WERI-Rb-1 (cell line): ENCODE measurements at regions not wholly inside any gene's neighbourhood (a gene's known extent, or its start where the extent isn't known, plus 50 kb on each side); places are given as distances from the start of the nearest gene placed in this dataset.

ENCODE experiments used
- DNase-seq: peaks from one replicate; pipeline ENCODE4 v3.0.0-alpha.2; 2020
- H3K27ac ChIP-seq: fragments of 250-450 bp; sonication (Bioruptor Pico); 2 replicates; pipeline ENCODE4 v1.5.1; 2020; ENCODE audit warnings: mild to moderate bottlenecking, moderate library complexity
- H3K27me3 ChIP-seq: fragments of 250-450 bp; sonication (Bioruptor Pico); 2 replicates; pipeline ENCODE4 v1.5.1; 2021; ENCODE audit warnings: mild to moderate bottlenecking, low read depth, moderate library complexity; ENCODE audit not compliant: insufficient read depth, severe bottlenecking
- H3K36me3 ChIP-seq: fragments of 250-450 bp; sonication (Bioruptor Pico); 2 replicates; pipeline ENCODE4 v1.5.1; 2020; ENCODE audit warnings: mild to moderate bottlenecking, moderate library complexity
- H3K4me3 ChIP-seq: 2 replicates; pipeline ENCODE4 v1.5.1; 2011; ENCODE audit warnings: low read depth, mild to moderate bottlenecking, control low read depth, low read length
- H3K9me3 ChIP-seq: fragments of 250-450 bp; sonication (Bioruptor Pico); 2 replicates; pipeline ENCODE4 v1.5.1; 2021; ENCODE audit warnings: mild to moderate bottlenecking, moderate library complexity; ENCODE audit not compliant: severe bottlenecking
- CTCF ChIP-seq: IDR thresholded peaks from 2 replicates; pipeline ENCODE4 v1.5.1; 2011; ENCODE audit warnings: low read depth, mild to moderate bottlenecking, control low read depth, inconsistent platforms, low read length

- H3K4me3 ChIP-seq: no peak overlapping the region
- DNase-seq: no peak
- H3K9me3 ChIP-seq: no peaks in the 10 kb centered on the region
- H3K36me3 ChIP-seq: no peaks in the 10 kb centered on the region
- no peak for TF ChIP-seq CTCF
- no peak overlapping the region for H3K27ac ChIP-seq
- peaks cover 13% of the 10 kb centered on the region for H3K27me3 ChIP-seq
These were observed 404.6 kb upstream of the F9 start for GRCh38 chrX:139125916-139126315.

GRCh38 chrX:139121616-139122286, 408.8 kb upstream of the F9 start:
- Histone ChIP-seq H3K4me3 (no peak overlapping the region), H3K36me3 (no peaks in the 10 kb centered on the region), H3K27me3 (peaks cover 35% of the 10 kb centered on the region), H3K27ac (no peak overlapping the region), H3K9me3 (no peaks in the 10 kb centered on the region)
- no peak for TF ChIP-seq CTCF
- no peak for DNase-seq

GRCh38 chrX:139120760-139121159, 409.2 kb upstream of the FGF13 start:
- TF ChIP-seq CTCF: no peak
- Histone ChIP-seq H3K4me3 (no peak overlapping the region), H3K27me3 (peaks cover 42% of the 10 kb centered on the region), H3K36me3 (no peaks in the 10 kb centered on the region), H3K27ac (no peak overlapping the region), H3K9me3 (no peaks in the 10 kb centered on the region)
- DNase-seq: no peak

GRCh38 chrX:139113708-139114107, 402.2 kb upstream of the FGF13 start:
- H3K27me3 ChIP-seq: peaks cover 21% of the 10 kb centered on the region
- H3K9me3 ChIP-seq: no peaks in the 10 kb centered on the region
- TF ChIP-seq CTCF: no peak
- no peaks in the 10 kb centered on the region for H3K36me3 ChIP-seq
- no peak overlapping the region for H3K4me3 ChIP-seq
- DNase-seq: no peak
- H3K27ac ChIP-seq: no peak overlapping the region

GRCh38 chrX:139112432-139112831, 400.9 kb upstream of the FGF13 start:
- Histone ChIP-seq H3K36me3 (no peaks in the 10 kb centered on the region), H3K27ac (no peak overlapping the region), H3K9me3 (no peaks in the 10 kb centered on the region), H3K27me3 (peaks cover 22% of the 10 kb centered on the region), H3K4me3 (no peak overlapping the region)
- no peak for TF ChIP-seq CTCF
- DNase-seq: no peak

GRCh38 chrX:139106069-139106468, 394.6 kb upstream of the FGF13 start:
- no peak for DNase-seq
- no peak for TF ChIP-seq CTCF
- no peaks in the 10 kb centered on the region for H3K9me3 ChIP-seq
- H3K27me3 ChIP-seq: peaks cover 15% of the 10 kb centered on the region
- H3K27ac ChIP-seq: no peak overlapping the region
- H3K4me3 ChIP-seq: no peak overlapping the region
- no peaks in the 10 kb centered on the region for H3K36me3 ChIP-seq
